GM03348 (cell line): ENCODE measurements at regions not wholly inside any gene's neighbourhood (a gene's known extent, or its start where the extent isn't known, plus 50 kb on each side); places are given as distances from the start of the nearest gene placed in this dataset.
"Not testable (repeated sequence)": the region's sequence is repeated elsewhere in the genome, so short reads cannot be mapped to it uniquely, and the experiment has no call there.

Experiments
- DNase-seq: peaks from one replicate; pipeline ENCODE4 v3.0.0; 2012; ENCODE audit warnings: low spot score

DNA sequence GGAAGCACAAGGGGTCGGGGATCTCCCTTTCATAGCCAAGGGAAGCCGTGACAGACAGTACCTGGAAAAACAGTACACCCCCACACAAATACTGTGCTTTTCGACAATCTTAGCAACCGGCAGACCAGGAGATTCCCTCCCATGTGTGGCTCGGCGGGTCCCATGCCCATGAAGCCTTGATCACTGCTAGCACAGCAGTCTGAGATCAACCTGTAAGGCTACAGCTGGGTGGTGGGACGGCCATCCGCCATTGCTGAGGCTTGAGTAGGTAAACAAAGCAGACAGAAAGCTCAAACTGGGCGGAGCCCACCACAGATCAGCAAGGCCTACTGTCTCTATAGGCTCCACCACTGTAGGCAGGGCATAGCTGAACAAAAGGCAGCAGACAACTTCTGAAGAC, 180.2 kb upstream of the SOX6 start:
- no peak for DNase-seq

DNA sequence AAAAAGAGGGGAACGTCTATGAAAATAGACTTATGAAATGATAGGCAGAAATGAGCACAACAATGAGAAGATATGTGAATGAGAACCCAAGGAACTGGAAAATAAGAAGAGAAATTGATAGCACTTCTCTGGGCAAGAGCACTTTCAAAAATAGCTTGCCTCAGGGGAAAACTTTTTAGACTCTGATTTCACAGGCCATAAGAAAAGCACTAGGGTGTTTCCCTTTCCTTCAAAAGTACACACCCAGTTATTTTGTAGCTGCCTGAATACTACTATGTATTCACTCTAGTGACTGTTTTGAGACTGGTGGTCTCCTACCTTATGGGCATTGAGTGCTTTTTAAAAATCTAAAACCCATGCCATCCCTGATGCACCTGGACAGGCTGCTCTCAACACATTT, 172.3 kb upstream of the SOX6 start:
- no peak for DNase-seq

DNA sequence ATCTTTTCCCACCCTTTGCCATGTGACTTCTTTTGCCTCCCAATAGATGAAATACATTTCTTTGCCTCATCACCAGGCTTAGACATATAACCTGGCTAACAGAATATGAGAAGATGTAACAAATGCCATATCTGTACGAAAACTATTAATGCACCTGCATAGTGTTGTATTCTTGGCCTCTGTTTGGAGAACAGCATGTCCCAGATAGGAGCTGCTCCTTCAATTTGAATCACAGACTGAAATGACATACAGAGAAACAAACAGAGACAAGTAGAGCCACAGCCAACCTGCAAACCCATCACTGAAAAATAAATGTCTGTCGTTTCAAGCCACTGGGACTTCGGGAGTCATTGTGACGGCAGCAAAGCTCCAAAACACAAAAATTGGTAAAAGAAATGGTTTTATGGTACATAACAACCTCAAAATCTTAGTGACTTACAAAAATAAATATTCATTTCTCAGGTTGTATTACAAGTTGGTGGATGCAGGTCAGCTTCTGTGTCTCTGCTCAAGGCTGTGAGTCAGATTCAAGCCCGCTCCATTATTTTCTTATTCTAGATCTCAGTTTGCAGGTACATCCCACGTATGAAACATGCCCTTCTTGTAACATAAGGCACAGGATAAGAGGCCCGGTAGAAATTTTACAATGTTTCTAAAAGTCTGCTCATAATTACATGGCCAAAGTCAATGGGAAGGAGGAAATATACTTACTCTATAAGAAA, 171.3 kb upstream of the SOX6 start:
- DNase-seq = no peak

DNA sequence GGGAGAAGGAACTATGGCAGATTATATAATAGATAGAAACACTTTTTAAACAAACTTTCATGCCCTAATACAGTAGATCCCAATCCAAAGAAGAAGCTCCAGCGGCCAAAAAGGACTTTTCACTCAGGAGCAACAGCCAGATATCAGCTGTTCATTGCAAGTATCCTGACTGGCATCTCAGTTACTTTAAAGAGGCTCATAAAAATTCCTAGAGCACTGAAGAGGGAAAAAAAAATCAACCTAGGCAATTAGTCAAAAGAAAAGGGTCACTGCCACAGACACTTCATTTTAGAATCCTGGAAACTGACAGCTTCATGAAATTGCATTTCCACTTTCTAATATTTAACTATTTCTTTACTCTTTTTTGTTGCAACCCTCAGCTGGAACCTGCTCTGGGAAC, 170.6 kb upstream of the SOX6 start:
- no peak for DNase-seq

DNA sequence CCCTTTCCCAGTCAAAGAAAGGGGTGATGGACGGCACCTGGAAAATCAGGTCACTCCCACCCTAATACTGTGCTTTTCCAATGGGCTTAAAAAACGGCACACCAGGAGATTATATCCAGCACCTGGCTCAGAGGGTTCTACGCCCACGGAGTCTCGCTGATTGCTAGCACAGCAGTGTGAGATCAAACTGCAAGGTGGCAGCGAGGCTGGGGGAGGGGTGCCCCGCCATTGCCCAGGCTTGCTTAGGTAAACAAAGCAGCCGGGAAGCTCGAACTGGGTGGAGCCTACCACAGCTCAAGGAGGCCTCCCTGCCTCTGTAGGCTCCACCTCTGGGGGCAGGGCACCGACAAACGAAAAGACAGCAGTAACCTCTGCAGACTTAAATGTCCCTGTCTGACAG, 164.4 kb upstream of the SOX6 start:
- DNase-seq = not testable (repeated sequence)

DNA sequence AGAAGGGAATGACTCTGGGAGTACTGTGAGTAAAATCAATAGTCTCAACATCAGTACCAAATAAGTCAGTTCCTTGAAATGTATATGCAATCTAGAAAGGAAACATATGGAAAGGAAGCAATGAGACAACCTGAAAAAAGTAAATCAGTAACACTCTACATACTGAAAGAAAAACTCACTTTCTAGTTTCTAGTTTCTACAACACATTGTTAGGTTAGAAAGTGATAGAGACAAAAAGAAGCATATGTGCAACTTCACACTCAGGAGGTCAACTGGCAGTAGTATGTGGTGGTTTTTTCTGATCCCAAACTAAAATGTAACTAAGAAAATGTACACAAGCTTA, 156.5 kb upstream of the SOX6 start:
- DNase-seq = no peak

DNA sequence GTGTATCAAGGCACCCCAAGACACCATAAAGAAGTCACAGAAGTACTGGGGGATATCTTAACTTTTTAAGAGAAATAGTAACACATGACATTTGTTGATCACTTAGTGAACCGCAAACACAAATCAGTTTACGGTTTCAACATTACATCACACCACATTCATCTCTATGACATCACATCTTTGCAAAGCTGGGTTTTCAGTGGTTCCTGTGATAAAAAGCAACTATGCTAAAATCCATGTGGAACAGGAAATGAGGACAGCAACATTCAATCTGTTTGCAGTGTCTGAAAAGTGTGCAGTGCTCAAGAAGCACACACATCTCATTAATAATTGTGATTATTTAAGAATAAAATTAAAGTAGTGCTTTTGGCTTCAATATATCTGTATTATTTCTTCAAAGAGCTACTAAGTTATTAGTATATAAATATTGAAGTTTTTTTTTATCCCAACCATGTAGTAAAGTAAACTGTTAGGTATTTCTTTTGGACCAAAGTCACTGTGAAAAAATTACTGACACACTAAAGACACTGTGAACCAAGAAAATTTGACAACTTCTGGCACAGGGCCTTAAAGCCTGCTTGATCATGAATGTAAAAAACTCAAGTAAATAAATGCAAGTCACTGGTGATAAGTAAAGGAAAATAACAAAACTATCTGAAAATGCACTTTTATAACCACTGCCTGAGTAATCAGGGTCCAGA, 156.0 kb upstream of the SOX6 start:
- DNase-seq = no peak

DNA sequence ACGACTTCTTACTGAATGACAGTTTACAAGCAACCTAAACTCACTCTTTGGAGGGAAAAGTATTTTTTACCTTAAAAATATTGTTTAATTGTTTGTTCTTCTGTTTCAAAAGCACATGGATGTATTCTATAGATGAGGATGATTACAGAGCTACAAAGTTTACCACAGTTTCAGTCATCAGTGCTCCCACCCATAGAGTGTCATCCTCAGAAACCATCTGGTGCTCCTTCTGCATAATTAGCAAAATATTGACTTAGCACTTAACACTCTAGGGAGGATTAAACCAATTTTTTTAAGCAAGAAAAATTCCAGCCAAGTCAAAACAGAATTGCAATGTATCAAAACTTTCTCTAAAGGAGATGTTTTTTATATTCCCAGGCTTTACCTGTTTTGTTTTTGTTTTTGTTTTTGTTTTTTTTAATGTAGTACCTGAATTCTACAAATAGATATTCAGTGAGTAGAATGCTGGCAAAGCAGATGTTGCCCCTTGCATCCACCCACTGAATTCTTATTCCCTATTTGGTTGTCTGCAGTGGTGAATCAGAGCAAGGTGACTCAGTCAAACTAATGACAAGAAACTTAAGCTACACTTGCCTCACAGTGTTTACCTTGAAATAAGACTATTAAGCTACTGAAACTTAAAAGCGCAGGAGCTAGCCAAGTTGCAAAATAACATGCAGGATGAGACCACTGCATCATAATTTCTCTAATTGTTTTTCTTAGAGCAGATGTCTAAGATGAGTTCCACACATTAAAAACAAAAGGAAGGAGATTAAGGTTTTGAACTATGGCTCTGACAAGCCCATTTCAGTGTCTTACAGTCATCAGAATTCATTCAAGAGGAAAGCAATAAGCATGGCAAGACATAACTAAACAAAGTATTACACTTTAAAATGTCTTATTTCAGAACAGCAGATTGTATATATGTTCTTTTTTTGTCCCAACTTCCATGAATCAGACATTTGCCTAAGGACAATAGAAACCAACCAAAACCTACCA, 155.1 kb upstream of the SOX6 start:
- no peak for DNase-seq

DNA sequence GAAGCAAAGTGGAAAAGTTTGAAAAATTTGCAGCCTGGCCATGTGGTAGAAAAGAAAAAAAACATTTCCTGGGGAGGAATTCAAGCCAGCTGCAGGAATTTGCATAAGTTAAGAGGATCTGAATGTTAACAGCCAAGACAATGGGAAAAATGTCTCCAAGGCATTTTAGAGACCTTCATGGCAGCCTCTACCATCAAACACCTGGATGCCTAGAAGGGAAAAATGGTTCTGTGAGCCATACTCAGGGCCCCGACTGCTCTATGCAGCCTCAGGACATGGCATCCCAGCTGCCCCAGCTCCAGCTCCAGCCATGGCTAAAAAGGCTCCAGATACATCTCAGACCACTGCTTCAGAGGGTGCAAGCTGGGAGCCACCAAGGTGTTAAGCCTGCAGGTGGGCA, 149.1 kb upstream of the SOX6 start:
- no peak for DNase-seq

DNA sequence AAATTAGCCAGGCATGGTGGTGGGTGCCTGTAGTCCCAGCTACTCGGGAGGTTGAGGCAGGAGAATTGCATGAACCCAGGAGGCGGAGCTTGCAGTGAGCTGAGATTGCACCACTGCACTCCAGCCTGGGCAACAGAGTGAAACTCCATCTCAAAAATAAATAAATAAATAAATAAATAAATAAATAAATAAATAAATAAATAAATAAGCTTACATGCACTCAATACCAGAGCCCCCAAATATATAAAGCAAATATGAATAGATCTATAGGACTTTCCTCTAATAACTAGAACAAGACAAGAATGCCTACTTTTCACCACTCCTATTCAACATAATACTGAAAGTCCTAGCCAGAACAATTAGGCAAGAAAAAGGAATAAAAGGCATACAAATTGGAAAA, 147.5 kb upstream of the SOX6 start:
- not testable (repeated sequence) for DNase-seq

DNA sequence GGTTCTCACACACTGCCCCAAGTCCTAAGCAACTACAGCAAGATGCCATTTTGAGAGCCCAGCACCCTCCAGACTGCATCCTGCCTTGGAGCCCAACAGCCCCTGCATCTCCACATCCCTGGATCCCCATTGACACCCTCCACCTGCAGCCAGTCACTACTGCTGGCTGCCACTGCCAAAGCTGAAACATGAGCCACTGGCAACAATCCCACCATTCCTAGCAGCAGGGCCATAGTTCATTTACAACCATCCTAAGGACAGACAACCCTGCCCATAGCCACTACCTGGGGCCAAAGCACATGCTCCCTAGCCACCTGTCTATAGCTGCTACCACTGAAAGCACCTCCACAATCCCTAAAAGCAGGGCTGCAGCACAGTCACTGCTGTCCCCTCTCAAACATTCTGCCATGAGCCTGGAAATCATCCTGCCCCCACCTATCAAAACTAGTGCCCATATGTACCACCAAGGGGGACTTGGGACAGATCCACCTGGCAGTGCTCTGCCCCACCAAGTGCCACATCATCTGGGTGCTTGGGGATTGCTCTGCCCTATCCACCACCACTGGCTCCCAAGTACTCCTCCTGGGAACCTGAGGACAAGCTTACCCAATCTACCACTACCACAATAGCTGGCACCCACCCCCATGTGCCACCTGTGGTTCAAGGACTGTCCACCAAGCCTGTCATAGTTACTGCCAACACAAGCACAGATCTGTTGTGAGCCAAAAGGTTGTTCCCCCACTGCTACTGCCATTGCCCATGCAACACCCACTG, 138.8 kb upstream of the SOX6 start:
- DNase-seq = no peak

DNA sequence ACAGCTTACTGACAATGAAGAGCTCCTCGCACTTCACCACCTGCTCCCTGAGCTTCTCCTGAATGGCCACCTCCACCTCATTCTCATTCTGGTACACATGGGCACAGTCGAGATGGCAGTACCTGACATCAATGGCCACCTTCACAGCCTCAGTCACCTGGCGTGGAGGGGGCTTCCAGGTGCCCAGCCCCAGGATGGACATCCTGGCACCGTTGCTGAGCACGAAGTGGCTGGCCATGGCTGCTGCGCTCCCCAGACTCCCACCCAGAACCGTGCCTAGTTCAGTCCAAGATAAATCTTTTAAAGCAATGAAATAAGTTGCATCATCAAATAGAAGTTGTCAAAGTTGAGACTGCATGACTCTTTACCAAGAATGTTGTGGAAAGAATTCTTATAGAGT, 128.1 kb upstream of the SOX6 start:
- no peak for DNase-seq

DNA sequence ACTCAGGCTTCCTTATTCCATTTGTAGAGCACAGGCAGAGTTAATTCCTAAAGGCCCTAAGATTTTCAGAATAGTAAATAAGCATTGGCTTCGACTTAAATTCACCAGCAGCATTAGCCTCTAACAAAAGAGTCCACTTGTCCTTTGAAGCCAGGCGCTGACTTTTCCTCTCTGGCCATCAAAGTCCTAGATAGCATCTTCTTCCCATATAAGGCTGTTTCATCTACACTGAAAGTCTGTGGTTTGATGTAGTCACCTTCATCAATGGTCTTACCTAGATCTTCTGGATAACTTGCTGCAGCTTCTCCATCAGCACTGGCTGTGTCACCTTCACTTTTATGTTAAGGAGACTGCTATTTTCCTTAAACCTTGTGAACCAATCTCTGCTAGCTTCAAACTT, 118.3 kb upstream of the SOX6 start:
- no peak for DNase-seq

DNA sequence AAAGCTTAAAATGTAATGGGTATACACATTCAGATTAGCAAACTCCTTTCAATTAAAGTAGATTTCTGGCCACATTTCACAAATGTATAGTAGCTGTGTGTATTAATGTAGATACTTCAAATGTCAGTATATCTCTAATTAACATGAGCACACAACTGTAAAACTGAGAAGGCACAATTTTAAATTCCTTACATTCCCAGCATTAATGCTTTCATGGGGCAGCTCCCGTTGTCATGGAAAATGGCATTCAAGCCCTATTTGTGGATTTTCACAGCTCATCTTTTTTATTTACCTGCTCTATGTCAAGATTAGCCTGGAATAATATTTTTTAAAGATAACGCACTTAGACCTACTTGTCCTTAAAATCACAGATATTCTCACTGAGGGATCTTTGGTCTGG, 113.6 kb upstream of the SOX6 start:
- no peak for DNase-seq

DNA sequence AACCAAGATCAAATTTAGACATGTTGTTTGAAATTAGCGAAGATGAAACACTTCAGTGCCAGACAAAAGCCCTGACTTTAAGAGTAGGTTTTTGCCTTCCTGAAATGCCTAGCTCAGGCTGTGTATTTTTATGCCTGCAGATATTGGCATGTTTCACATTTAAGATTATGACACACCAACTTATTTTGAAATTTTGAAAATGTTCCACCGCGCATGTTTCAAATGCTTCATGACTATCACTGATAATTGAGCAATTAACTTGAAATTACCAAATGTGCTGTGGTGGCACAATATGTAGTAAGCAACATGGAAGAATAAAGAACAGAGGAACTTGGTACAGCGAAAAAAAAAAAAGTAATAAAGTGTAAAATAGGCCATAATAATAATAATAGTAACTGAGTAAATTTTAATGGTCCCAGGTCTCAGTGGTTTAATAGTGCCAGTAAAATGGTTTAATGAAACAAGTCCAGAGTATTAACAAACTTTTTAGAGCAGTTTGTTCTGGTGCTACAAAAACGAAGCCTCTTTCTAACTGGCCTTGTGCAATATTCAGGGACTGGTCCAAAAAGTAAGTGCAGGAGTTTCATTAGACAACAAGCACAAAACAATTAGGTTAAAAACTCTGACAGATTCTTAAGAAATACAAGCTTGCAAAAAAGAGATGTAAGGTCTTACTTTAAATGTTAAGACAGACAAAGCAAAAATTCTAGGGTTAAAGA, 112.5 kb upstream of the SOX6 start:
- no peak for DNase-seq

DNA sequence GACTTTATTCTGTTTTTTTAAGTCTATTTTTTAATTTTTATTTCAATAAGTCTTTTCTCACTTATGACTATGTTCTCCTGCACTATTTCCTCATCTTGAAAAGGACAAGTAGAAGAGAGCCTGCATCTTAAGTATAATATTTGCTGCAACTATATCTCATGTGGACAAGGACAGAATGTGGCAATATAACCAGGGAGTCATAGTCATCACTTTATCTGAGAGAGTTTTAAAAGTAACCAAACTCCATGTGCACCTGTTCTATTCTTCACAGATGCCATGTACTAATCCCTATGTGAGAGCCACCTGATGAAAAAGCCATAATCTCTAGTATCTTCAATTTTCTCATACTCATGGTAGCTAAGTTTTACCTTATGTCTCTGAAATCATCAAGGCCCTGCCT, 104.2 kb upstream of the SOX6 start:
- DNase-seq = no peak

DNA sequence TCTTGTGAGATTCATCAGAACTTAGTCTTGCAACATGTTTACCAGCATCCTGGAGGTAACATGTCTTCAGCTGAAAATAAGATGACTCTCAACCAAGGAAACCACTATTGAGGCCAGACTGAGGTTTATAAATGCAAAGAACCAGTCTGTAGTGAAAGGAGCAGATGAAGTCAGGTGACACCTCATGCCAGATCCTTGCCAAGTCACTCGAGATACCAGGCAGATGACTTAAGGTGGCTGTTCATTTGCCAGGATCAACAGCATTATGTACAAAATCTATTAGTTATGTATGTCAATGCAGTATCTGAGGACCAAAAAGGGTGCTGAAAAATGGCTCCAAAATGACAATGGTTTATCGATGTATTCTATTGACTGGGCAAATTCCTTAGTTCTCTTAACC, 100.0 kb upstream of the SOX6 start:
- no peak for DNase-seq

DNA sequence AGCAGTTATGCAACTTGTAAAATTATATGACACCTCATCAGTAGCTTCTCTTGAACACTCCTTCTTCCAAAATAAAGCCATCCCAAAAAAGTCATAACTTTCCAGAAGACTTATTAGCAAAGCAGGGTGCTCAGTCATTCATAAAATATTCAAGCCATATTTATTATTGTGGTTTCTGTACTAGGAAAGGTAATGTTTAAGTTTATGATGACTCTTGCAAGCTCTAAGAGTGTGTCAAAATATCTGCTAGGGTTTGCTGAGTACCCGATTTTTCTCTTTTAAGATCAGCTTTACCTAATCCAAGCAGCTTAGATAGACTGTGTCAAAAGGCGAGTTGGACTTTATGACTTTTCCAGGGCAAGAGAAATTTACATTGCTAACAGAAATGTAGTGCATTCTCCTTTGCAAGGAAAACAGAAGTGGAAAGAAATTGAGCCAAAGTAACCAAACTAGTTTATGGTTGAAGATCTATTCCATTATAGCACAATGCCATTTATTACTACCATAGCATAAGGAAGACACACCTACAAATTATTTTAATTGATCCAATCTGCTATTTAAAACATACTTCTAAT, 98.0 kb upstream of the SOX6 start:
- DNase-seq = no peak

DNA sequence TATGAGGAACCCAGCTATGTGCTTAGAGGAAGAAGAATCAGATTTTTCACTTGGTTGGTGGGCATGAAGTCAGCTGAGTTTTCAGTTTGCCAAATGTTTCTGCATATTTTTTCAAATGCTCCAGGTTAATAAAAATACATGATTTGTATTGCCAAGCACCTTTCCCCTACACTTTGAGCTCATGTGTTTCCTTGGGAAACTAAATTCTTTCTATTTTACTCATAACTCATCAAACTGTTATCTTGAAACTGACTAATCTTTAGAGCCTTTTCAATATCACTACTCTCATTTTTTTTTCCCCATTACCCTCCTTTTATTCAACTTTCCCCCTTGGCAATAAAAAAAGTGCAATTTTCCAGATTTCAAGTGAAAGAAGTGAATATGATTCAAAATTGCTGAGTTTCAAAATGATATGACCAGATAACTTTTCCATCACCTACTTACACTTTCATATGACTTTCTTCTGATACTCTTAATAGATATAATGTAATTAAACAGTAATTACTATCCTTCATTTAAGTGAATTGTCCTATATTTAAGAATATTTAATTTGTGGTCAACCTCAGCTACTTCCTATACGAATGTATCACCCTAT, 91.9 kb upstream of the SOX6 start:
- no peak for DNase-seq

DNA sequence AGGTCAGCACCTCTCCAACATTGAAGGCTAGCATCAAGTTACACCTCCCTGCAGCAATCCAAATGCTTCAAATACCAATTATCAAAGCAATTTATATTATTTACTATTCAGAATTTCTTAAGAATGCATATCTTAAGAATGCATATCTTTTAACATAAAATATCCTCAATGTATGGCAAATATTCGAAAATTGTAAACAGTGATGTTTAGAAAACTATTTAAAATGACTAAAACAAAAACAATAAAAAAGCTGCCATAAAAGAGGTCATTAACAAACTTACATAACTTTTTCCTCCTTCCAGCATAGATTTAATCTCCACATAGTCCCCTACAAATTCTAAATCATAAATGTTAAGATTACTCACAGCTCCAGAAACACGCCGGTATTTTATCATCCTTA, 85.1 kb upstream of the SOX6 start:
- DNase-seq = no peak

DNA sequence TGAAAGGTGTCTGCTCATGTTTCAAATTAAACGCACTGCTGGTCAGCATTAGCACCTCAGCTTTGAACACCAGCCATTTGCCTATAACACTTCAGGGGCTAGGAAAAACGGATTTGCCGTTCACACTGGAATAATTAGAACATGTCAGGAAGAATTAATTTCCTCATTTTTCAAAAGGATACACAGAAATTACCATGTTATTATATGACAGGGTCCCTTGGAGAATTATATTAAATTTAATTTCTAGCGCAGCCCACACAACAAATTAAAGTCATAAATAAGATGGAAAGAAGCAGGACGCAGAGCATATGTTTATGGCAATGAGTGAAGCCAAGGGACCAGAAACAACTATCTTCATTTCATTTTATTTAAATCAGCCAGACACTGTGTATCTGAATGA, 83.8 kb upstream of the SOX6 start:
- DNase-seq = no peak
